CD14-positive monocyte (primary cell): ENCODE measurements at regions not wholly inside any gene's neighbourhood (a gene's known extent, or its start where the extent isn't known, plus 50 kb on each side); places are given as distances from the start of the nearest gene placed in this dataset.
"Not testable (repeated sequence)": the region's sequence is repeated elsewhere in the genome, so short reads cannot be mapped to it uniquely, and the experiment has no call there.

Experiments
- DNase-seq, 3 donors: peaks; one replicate each; pipeline ENCODE4 v3.0.0-alpha.2; 2011 to 2022
- H2AFZ ChIP-seq: 2 replicates; pipeline ENCODE4 v1.6.0; 2012; ENCODE audit warnings: mild to moderate bottlenecking, low read depth, low read length, inconsistent platforms; ENCODE audit not compliant: insufficient read depth, poor library complexity, severe bottlenecking
- H3K27ac ChIP-seq, 2 donors: 1 replicate in 1 of 2; 2 replicates in 1 of 2; pipeline ENCODE4 v1.5.1; 2012 to 2013; ENCODE audit warnings: low read length in 2 of 2, control low read depth in 1 of 2, inconsistent platforms in 1 of 2, low read depth in 1 of 2, mild to moderate bottlenecking in 1 of 2
- H3K27me3 ChIP-seq, 2 donors: one replicate each; pipeline versions ENCODE4 v1.6.0 to v1.6.1; 2011 to 2013; ENCODE audit warnings: low read length in 2 of 2; ENCODE audit not compliant: control insufficient read depth in 2 of 2, insufficient read depth in 2 of 2
- H3K36me3 ChIP-seq, 2 donors: replicated peaks in 1 of 2; 1 replicate in 1 of 2; 2 replicates in 1 of 2; pipeline versions ENCODE4 v1.5.1 to v1.6.1; 2012 to 2013; ENCODE audit warnings: low read length in 2 of 2, control low read depth in 1 of 2, inconsistent platforms in 1 of 2, mild to moderate bottlenecking in 1 of 2; ENCODE audit not compliant: insufficient read depth in 2 of 2, control insufficient read depth in 1 of 2
- H3K4me1 ChIP-seq, 2 donors: 1 replicate in 1 of 2; 2 replicates in 1 of 2; pipeline versions ENCODE4 v1.5.1 to v1.6.1; 2012 to 2013; ENCODE audit warnings: low read length in 2 of 2, control low read depth in 1 of 2, inconsistent platforms in 1 of 2, mild to moderate bottlenecking in 1 of 2, moderate library complexity in 1 of 2; ENCODE audit not compliant: insufficient read depth in 2 of 2, control insufficient read depth in 1 of 2
- H3K4me2 ChIP-seq: replicated peaks from 2 replicates; pipeline ENCODE3; 2012; ENCODE audit warnings: low read length, moderate library complexity, mild to moderate bottlenecking; ENCODE audit not compliant: poor library complexity, severe bottlenecking; ENCODE audit errors: extremely low read depth
- H3K4me3 ChIP-seq, 3 experiments: fragments of 200-600 bp in 1 of 3; sonication (generic) in 1 of 3; replicated peaks in 1 of 3; 1 replicate in 2 of 3; 2 replicates in 1 of 3; pipeline ENCODE4 v1.5.1; 2011 to 2013; ENCODE audit warnings: low read length in 3 of 3, mild to moderate bottlenecking in 3 of 3, control low read depth in 2 of 3, low read depth in 2 of 3, inconsistent platforms in 1 of 3, moderate library complexity in 1 of 3
- H3K79me2 ChIP-seq: 2 replicates; pipeline ENCODE4 v1.6.0; 2012; ENCODE audit warnings: mild to moderate bottlenecking, control low read depth, inconsistent platforms, low read length, moderate library complexity; ENCODE audit not compliant: insufficient read depth
- H3K9ac ChIP-seq: 2 replicates; pipeline ENCODE4 v1.6.0; 2017; ENCODE audit warnings: low read length, mild to moderate bottlenecking; ENCODE audit not compliant: insufficient read depth, poor library complexity, severe bottlenecking
- H3K9me3 ChIP-seq, 2 donors: replicated peaks in 1 of 2; 1 replicate in 1 of 2; 2 replicates in 1 of 2; pipeline versions ENCODE4 v1.5.1 to v1.6.1; 2012 to 2013; ENCODE audit warnings: low read length in 2 of 2, control low read depth in 1 of 2; ENCODE audit not compliant: control insufficient read depth in 1 of 2, insufficient read depth in 1 of 2
- H4K20me1 ChIP-seq: 2 replicates; pipeline ENCODE4 v1.6.0; 2012; ENCODE audit warnings: mild to moderate bottlenecking, low read length, control low read depth, moderate library complexity; ENCODE audit not compliant: insufficient read depth
- H3K27ac Mint-ChIP-seq, 7 donors: one replicate each; pipeline ENCODE4 v1.8.0; 2020; ENCODE audit warnings: mild to moderate bottlenecking in 7 of 7, mixed read lengths in 7 of 7, moderate library complexity in 6 of 7, inconsistent platforms in 2 of 7
- H3K27me3 Mint-ChIP-seq, 3 donors: one replicate each; pipeline ENCODE4 v1.8.0; 2021 to 2022; ENCODE audit warnings: low read depth in 3 of 3, mild to moderate bottlenecking in 3 of 3, mixed read lengths in 3 of 3, moderate library complexity in 3 of 3, inconsistent platforms in 1 of 3
- H3K36me3 Mint-ChIP-seq, 2 donors: one replicate each; pipeline ENCODE4 v1.8.0; 2020; ENCODE audit warnings: mixed read lengths in 2 of 2, inconsistent platforms in 1 of 2, mild to moderate bottlenecking in 1 of 2
- H3K4me1 Mint-ChIP-seq: one replicate; pipeline ENCODE4 v1.8.0; 2020; ENCODE audit warnings: mild to moderate bottlenecking, mixed read lengths
- H3K4me3 Mint-ChIP-seq, 2 donors: one replicate each; pipeline ENCODE4 v1.8.0; 2020; ENCODE audit warnings: mild to moderate bottlenecking in 2 of 2, mixed read lengths in 2 of 2, moderate library complexity in 1 of 2
- H3K9me3 Mint-ChIP-seq, 7 donors: one replicate each; pipeline ENCODE4 v1.8.0; 2020 to 2022; ENCODE audit warnings: mixed read lengths in 7 of 7, mild to moderate bottlenecking in 6 of 7, moderate library complexity in 6 of 7, inconsistent platforms in 2 of 7
- WGBS: methylation state at CpG from one replicate; pipeline ENCODE4 v1.1.5; 2013; ENCODE audit warnings: missing lambda C conversion rate; ENCODE audit not compliant: insufficient coverage; 5-methylcytosine and 5-hydroxymethylcytosine counted together
- intact Hi-C, 2 donors: fragments of 100-400 bp; cut with micrococcal nuclease; formaldehyde crosslinking; loops; one replicate each; pipeline versions ENCODE4 v1.15.0 to v1.15.1; 2023
- TF ChIP-seq, protein P1 (sequence below): fragments of 200-600 bp; IDR thresholded peaks from one replicate; pipeline ENCODE4 v1.8.0; 2022; ENCODE audit warnings: antibody characterized with exemption, mild to moderate bottlenecking

DNA sequence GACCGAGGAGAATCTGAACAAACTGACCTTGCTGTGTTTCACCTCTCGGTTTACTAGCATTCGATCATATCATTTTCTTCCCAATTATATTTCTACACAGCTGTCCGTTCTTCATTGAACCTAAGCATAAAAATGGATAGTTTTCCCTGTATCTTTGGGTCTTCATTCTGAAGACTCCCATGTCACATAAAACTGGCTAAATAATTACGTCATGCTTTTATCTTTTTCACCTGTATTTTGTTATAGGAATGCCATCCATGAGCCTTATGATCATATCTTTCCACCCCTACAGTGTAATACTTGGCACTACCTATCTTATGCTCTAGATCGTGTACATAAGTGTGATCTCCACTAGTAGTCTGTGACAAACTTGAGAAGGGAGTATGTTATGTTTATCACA lies 456.1 kb downstream of the FGF13 start:
- Mint-ChIP-seq H3K9me3 (peaks cover 0 to 5% (median 2%) of the 10 kb centered on the region in 7 donors), H3K36me3 (no peaks in the 10 kb centered on the region), H3K4me1 (no peaks in the 10 kb centered on the region), H3K4me3 (no peak overlapping the region), H3K27me3 (no peaks in the 10 kb centered on the region), H3K27ac (no peak overlapping the region)
- H3K9ac ChIP-seq = no peak overlapping the region
- no peaks in the 10 kb centered on the region for H3K36me3 ChIP-seq
- WGBS = 88% methylated on average over 3 of the region's 6 CpGs
- H2AFZ ChIP-seq = no peak overlapping the region
- DNase-seq = no peak
- intact Hi-C loops = no loop called here
- H3K4me3 ChIP-seq = no peak overlapping the region
- TF ChIP-seq, protein P1, sequence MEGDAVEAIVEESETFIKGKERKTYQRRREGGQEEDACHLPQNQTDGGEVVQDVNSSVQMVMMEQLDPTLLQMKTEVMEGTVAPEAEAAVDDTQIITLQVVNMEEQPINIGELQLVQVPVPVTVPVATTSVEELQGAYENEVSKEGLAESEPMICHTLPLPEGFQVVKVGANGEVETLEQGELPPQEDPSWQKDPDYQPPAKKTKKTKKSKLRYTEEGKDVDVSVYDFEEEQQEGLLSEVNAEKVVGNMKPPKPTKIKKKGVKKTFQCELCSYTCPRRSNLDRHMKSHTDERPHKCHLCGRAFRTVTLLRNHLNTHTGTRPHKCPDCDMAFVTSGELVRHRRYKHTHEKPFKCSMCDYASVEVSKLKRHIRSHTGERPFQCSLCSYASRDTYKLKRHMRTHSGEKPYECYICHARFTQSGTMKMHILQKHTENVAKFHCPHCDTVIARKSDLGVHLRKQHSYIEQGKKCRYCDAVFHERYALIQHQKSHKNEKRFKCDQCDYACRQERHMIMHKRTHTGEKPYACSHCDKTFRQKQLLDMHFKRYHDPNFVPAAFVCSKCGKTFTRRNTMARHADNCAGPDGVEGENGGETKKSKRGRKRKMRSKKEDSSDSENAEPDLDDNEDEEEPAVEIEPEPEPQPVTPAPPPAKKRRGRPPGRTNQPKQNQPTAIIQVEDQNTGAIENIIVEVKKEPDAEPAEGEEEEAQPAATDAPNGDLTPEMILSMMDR = no peak
- no peak overlapping the region for H3K4me2 ChIP-seq
- H3K27me3 ChIP-seq = no peaks in the 10 kb centered on the region
- no peaks in the 10 kb centered on the region for H3K9me3 ChIP-seq
- no peaks in the 10 kb centered on the region for H3K4me1 ChIP-seq
- H3K27ac ChIP-seq = no peak overlapping the region
- H3K79me2 ChIP-seq = no peaks in the 10 kb centered on the region
- H4K20me1 ChIP-seq = no peaks in the 10 kb centered on the region

GRCh38 chrX:138264095-138264494 lies 447.4 kb downstream of the FGF13 start:
- H3K27ac ChIP-seq, H3K4me1 ChIP-seq, DNase-seq, intact Hi-C loops, H4K20me1 ChIP-seq, H3K4me1 Mint-ChIP-seq, H2AFZ ChIP-seq, H3K36me3 ChIP-seq, H3K4me3 ChIP-seq, H3K4me2 ChIP-seq, H3K36me3 Mint-ChIP-seq, H3K27me3 Mint-ChIP-seq, H3K9ac ChIP-seq, H3K27me3 ChIP-seq, H3K4me3 Mint-ChIP-seq, H3K9me3 ChIP-seq, H3K79me2 ChIP-seq: not testable (repeated sequence)
- WGBS = 80% methylated on average over 1 of the region's 5 CpGs
- H3K9me3 Mint-ChIP-seq = peaks cover 6 to 23% (median 11%) of the 10 kb centered on the region in 7 donors
- peak overlapping the region in 1 of 7 donors; percentile 14 for H3K27ac Mint-ChIP-seq
